Mucosa of gallbladder (tissue), 1 donor: ENCODE measurements at regions not wholly inside any gene's neighbourhood (a gene's known extent, or its start where the extent isn't known, plus 50 kb on each side); places are given as distances from the start of the nearest gene placed in this dataset.
A peak's percentile ranks its signal among the peaks of the same experiment; 100 is the strongest.
"Not testable (repeated sequence)": the region's sequence is repeated elsewhere in the genome, so short reads cannot be mapped to it uniquely, and the experiment has no call there.

ENCODE experiments used
- DNase-seq: peaks from one replicate; pipeline ENCODE4 v3.0.0-alpha.2; 2020; ENCODE audit warnings: low spot score
- donor health status: DM: no; HTN: no; CAD: no.

DNA sequence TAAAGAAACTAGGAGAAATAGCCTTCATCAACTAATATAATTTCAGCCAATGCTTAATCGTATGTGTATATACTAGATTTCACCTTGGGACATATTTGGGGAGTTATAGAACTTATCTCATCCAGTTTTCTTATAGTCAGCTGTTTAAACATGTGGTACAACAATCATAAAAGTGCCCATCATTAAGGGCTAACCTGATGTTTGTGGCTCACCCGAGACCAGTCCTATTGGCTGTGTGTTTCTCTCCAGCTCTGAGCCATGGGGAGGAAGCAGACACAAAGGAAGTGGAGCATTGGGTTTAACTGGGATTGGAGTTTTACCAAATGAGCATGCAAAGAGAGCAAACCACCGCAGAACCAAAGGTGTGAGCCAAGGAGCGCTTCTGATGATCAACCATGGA lies 114.3 kb upstream of the KLF12 start:
- DNase-seq, result no peak

DNA sequence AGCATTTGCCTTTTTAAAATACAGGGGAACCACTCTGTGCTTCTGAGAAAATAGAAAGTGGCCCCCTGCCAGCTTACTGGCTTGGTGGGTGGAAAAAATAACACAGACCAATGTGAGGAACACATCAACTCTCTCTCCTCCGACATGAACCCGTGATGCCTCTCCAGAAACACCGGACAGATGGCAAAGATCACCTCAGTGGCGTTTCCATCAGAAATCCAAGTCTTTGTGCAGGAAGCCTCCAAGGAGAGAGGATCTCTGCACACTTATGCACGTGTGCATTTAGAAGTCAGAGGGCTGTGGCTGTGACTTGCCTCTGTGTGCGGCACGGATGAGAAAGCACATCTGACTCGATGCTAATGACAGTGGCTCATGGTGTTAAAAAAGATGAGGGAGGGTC lies 112.3 kb upstream of the KLF12 start:
- peak; percentile 11 for DNase-seq

DNA sequence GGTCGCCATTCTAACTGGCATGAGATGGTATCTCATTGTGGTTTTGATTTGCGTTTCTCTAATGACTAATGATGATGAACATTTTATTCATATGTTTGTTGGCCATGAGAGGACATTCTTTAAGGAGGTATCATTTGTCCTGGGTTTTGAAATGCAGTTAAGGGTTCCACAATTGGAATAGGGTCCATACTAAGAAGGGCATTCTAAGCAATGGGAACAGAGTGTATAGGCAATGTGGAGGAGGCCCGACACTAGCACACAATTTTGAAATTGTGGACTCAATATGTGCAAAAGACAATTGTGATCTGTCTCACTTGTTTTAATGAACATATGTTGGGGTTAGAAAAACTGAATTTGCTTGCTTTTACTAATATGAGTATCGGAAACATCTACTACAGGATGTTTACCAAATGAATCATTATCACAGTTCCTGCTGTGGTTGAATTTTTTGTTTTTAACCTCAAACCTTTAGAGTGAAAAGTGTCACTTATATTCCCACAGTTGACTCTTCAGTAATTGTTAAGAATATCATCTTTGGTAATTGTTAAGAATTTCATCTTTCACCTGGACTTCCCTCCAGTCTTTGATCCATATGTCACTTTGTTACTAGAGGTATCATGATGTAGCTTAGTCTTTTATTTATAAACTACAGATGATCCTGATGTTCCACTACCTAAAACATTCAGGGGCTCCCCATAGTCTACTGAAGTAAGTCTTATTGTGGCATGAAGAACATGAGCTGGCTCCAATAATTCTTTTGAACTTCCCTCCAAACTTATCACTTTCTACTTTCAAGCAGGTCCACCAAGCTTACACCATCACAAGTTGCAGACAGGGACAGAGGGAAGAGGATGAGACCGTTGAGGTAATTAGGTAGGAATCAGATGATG lies 109.7 kb upstream of the KLF12 start:
- no peak for DNase-seq

DNA sequence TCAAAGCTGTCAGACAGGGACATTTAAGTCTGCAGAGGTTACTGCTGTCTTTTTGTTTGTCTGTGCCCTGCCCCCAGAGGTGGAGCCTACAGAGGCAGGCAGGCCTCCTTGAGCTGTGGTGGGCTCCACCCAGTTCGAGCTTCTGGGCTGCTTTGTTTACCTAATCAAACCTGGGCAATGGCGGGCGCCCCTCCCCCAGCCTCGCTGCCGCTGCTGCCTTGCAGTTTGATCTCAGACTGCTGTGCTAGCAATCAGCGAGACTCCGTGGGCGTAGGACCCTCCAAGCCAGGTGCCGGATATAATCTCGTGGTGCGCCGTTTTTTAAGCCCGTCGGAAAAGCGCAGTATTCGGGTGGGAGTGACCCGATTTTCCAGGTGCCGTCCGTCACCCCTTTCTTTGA lies 107.1 kb upstream of the KLF12 start:
- not testable (repeated sequence) for DNase-seq

DNA sequence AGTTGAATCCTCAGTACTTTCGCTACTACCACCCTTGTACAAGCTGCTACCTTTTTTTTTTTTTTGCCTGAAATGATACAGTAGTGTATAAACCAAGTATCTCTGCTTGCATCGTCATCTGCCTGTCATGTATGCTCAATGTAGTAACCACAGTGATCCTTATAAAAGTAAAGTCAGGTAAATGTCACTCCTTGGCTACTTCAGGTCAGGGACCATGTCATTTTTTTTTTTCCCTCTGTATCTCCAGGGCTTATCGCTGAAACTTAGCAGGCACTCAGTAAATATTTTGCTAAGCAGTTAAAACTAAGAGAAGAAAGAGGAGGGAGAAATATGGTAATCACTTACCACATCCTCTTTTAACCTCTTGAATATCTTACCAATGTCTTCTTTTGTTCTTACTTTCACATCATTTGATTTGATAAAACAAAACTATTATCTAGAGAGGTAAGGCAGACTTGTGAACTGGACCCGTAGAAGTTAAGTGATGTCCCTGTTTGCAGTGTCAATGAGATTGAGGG lies 96.8 kb upstream of the KLF12 start:
- no peak for DNase-seq

DNA sequence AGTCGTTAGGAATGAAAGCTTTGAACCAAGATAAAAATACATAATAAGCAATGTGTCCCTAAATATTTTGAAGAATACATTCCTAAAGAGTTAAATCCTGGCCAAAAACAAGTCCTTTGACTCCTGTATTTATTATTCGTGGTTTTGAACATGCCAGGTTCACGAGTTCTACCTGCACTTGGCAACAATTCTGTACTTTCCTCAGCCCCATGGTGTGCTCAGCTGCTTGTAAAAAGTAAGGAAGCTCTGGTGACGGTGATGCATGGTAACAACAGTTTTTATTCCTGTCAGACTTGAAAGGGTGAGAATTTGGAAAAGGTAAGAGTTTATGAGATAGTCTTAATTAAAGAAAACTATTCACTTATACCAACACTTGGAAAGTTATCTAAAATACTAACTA lies 95.0 kb upstream of the KLF12 start:
- DNase-seq, result no peak

DNA sequence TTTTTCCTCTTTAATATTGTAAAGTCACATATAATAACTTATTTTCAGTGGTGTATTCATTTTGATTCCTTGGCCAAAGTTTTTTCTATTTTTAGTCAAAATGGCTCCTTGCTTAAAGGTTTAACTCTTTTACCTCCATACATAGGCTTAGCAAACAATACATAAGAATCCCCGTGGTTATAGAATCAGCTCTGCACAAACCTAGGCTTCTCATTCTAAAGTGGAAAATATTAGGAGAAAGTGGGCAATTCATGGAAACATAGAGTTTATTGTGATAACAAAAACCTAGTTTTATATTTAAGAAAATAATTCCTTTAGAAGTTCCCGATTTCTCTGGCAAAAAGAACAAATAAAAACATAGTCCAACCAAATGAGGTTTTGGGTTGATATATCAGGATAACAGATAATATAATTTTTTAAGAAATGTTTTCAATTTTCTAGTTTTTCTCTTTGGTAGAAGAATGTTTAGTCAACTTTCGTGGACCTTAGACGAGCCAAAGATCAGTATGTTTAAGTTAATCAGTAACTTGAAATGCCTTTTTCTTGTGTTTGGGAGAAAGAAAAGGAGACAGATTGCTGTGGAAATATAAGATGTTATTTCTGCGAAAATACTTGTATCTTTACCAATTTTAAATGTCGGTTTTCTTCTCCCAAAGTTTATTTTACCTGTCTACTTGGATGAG lies 93.4 kb upstream of the KLF12 start:
- DNase-seq, result no peak

DNA sequence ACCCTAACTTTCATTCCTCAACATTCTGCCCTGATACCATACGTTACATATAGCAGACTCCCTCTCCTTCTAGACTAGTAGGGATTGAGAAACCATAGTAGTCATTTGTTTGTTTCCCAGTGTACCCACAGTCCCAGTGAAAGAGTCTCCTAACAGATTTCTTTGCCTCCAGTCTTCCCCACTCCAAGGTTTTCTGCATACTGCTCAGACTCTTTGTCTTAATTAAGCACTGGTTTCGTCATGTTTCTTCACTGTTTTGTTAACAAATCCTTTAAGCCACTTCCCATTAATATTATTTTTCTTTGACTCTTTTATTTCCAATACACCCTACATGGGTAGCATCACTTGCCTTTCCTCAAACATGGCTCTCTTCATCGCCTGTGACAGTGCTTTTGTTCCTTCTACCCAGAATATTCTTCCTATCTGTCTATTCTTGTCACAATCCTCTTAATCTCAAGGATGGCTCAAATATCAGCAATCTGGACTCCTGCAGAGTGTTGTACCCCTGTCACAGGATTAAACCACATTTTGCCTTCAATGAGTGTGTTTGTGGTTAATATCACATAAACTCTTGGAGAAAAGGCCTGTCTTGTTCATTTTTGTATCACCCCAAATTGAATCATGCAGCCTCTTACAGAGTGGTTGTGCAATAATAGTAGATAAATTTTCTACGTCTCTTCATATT lies 92.7 kb upstream of the KLF12 start:
- no peak for DNase-seq

DNA sequence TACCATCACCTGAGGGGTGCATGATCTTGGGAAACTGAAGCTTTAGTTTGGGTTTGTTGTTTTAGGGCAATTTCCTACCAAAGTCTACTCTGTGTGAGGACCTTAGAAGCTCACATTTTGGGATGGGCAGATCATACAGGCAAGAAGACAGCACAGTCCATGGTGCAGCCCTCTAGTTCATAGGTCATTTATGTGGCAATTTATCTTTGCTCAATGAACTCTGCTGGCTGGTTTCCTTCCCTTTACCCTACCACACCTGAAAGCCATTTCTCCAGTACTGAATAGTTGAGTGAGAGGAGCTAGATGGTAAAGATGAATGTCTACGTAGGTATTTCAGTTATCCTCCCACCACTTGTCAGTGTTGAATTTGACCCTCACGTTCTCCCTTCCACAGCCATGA lies 87.5 kb upstream of the KLF12 start:
- no peak for DNase-seq

DNA sequence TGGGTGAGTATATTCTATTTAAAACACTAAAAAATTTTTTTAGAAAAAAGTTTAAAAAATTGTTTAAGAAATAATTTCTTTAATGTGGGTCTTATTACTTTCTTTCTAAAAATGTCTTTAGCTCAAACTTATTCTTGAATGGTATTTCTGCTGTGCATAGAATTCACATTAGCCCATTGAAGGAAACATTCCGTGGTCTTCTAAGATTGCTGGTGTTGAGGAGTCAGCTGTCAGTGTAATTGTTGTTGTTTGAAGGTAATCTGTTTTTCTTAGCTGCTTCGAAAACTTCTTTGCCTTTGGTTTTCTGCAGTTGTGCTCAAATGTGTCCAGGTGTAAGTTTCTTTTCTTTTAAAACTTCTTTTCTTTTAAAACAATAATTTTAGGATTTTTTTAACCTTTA lies 85.4 kb upstream of the KLF12 start:
- no peak for DNase-seq

DNA sequence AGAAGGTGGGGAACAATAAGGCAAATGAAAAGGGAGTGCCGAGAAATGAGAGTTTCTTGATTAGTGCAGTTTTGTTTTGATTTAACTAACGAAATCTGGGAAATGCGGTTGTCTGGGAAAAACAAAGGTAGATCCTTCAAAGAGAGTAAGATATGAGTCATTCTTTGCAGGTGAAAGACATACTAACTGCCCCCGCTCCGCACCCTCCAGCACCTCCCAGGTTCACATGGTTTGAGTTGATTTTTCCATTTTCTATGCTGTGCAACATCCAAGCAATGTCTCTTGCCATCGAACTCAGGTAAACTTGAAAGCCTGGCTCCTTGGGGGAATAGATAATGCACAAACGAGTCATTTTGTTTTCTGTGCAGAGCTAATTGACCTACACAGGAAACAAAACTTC lies 84.1 kb upstream of the KLF12 start:
- DNase-seq, result no peak

DNA sequence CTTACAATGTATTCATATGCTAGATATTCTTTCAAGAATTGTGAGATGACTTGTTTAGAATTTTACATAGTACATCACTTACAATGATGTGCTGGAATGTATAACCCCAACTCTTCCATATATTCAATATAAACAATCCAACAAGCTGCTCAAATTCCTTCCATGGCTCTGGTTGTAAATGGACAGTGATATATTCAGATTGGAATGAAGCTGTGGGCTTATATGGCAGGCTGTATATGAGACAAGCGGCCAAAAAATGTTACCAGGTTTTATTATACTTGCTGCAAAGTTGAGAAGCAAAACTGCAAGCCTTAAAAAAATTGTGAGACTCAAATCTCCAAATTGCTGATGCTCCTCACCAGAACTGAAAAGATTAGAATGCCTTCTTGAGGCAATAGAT lies 83.6 kb upstream of the KLF12 start:
- no peak for DNase-seq

DNA sequence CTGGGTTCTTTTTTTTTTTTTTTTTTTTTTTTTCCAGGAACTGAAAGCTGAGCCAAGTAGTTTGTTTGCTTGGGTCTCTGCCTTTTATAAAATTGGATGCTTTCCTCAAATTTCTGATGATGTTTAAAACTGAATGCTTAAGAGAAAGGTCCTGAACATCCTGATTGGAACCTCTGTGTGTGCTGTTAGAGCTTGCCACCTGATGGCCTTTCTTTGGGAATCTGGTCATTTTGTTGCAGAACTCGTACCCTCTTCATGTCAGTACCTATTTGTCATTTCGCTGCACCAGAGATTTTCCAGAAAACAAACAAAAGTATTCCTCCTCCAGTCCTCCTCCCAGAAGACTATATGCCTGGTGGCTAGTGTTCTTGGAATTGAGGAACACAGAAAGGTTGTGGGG lies 81.2 kb upstream of the KLF12 start:
- DNase-seq, result no peak

DNA sequence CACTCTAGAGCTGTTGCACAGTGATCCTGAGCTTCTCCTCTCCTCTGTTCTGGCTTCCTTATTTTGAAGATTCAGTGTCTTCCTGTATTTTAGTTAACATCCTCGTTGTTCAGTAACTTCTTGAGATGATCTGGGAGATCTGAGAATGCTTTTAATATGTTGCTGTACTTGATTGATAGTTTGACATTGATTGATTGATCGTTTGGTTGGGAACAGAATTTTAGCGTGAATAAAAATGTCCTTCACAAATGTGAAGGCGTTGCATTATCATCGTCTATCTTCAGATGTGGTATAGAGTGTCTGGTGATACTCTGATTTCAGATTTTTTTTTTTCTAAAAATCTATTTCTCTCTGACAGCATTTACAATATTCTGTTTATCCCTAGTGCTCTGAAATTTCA lies 80.1 kb upstream of the KLF12 start:
- no peak for DNase-seq

DNA sequence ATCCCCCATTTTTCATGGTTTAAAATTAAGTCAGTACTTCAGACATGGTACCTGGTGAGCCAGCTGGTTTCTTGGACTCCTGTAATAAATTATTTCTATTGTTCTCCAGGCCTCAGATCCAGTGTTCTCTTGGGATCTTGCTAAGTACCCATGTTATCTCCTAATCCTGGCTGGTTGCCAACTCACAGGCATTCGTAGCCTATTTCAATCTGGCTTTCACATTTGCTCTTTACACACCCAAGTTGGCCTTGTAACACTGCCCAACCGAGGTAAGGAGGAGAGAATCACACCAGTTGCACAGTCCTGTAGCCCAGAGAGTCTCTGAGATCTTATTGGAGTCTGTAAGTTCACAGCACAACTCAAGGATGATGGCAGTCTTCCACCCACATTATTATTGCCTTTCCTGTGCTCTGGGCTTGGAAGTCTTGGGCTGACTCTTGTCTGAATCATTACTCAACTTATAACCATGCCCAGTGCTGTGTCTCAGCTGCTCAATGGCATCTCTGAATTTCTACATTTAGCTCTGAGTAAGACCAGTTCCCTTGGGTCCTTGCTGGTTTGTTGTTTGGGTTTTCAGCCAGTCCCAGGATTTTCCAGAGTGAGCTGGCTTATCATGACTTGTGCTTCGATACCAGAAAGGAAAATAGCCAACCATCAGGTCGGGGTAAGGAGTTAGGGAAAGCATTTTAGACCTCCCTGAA lies 76.6 kb upstream of the KLF12 start:
- DNase-seq, result no peak

DNA sequence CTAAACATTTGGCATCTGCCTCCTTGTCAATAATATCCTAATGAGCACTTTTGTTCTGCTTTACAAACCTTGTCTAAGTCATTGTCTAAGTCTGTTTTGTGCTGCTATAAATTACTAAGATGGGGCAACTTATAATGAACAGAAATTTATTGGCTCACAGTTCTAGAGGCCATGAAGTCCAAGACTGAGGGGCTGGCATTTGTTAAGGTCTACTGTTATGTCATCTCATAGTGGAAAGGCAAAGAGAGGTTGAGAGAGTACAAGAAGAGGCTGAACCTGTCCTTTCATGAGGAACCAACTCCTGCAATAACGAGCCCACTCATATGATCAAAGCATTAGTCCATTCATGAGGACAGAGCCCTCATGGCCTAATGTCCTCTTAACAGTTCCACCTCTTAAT lies 72.7 kb upstream of the KLF12 start:
- no peak for DNase-seq

DNA sequence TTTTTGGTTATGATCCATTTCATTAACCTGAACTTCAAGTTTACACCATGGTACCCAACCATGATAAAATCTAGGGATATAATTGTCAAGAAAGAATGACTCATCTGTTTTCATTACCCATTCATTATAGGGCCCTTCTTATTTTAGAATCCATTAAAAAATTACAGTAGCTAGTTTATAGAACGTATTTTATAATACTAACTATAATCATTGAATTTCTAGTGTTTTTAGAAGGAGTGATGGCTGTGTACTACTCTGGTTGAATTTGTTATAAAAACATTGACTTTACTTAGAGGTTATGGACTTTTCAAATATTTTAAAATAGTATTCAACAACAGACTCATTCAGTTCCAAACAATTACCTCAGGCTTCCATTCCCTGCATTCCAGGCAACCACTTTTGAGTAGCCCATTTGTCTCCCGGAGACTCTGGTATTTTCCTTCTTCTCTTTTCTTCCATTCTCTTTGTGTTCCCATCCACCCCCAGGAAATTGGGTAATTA lies 71.9 kb upstream of the KLF12 start:
- no peak for DNase-seq

DNA sequence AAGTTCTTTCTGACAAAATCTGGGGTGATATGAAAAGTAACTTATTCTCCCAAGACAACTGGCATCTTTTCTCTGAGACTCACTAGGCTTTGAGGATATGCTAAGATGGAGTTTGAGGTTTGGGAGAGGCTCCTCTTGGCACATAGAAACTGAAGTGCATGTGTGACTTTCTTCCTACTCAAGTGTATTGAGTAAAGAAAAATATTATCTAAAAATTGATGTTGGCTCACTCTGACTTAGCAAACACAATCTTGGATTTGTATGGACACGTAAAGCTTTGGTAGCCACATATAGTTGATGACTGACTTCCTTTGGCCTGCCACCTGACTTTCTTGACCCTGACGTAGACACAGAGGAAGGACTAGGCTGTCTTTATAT lies 71.1 kb upstream of the KLF12 start:
- DNase-seq, result no peak

DNA sequence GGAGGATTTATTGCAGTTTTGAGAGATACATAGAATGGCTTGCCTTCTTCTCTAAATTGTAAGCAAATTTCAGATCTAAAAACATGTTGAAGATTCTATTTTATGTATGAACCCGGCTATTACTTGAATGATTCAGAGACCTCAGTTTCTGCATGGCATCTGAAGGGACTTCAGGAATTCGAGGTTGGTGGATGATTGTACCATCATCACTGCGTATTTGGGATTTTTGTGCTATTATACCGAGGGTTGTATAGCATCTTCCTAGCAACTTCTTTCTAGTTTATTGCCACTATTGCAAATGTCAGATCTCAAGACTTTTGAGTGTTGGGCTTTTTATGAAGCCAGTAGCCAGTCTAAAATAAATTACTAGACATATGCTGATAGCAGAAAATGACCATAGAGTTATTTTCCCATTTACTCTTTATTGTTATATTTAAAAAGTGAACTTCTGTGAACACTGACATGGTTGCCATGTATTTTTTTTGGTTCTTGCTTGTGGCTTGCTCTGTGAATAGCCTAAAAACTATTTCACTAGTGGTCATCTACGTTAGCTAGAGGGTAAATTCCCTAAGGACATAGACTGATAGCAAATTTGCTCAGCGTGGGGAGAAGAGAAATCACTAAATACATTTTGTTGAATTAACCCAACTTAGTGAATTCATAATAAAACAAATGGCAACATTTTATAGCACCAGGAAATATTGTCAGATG lies 70.6 kb upstream of the KLF12 start:
- DNase-seq, result no peak

DNA sequence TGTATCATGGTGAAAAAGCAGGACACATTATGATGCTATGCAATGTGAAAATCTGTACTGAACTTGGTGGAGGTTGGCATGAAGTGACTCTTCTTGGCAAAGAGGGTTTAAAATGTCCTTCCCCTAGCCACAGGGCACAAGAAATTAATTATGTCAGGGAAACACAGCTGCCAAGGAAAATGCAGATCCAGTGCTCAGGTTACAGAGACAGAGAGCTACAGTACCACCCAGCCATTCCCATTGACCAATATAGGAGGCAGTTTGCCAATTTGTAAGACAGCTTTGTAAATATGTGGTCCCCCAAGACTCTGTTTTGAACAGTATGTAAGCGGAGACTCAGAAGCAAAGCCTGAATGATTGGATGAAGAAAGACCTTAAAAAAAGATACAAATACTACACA lies 69.4 kb upstream of the KLF12 start:
- no peak for DNase-seq

DNA sequence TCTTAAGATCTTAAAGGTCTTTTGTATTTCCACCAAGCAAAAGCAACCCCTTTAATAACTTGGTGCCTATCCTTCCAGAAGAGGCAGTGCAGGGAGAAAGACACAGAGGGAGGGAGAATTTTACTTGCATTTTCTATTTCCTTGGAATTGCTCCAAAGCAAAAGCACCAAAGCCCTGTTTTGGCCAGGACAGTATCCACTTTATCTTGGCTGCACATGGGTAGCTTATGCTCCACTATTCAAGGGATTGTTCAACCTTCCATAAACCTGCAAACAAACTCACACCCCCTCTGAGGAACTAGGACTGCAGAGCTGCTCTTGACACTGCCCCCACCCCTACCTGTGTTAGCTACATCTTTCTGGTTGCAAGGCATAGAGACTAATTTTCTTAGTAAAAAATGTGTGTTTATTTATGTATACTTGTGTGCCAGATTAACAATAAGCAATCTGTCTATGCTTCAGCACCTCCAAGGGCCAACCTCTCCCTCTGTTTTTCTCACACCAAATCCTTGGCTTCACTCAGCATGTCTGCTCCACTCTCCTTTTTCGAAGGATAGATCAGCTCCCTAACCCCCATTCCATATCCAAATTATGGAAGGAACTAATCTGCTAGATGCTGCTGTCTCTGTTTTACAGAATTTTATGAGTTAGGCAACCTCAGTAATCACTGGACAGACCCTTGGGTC lies 68.1 kb upstream of the KLF12 start:
- DNase-seq, result no peak
